ENCODE measurements at regions not wholly inside any gene's neighbourhood (a gene's known extent, or its start where the extent isn't known, plus 50 kb on each side); places are given as distances from the start of the nearest gene placed in this dataset.

GRCh38 chr4:151538963-151539362 is 130.0 kb downstream of the FHIP1A start:
- no peak for TF ChIP-seq CTCF (IDR thresholded peaks at IDR 0.05; ENCODE audit: insufficient read depth, low read length, poor library complexity, severe bottlenecking)
- TF ChIP-seq EZH2phosphoT487 (conservative IDR thresholded peaks at IDR 0.05; ENCODE audit: low read length): no peak

Measured in SU-DHL-6 (cell line).